Uterus (tissue), 2 donors: ENCODE measurements at regions not wholly inside any gene's neighbourhood (a gene's known extent, or its start where the extent isn't known, plus 50 kb on each side); places are given as distances from the start of the nearest gene placed in this dataset.

Source experiments
- POLR2A ChIP-seq, 2 donors: fragments of 450-650 bp; IDR thresholded peaks; one replicate each; pipeline ENCODE4 v1.6.1; 2016; ENCODE audit warnings: antibody characterized with exemption in 2 of 2, mild to moderate bottlenecking in 1 of 2, moderate library complexity in 1 of 2
- TF ChIP-seq, protein P1 (sequence below), 4 experiments: fragments of 200-600 bp in 2 of 4; fragments of 450-650 bp in 2 of 4; sonication (generic) in 2 of 4; IDR thresholded peaks; one replicate each; pipeline ENCODE4 v1.5.1; 2016 to 2019; ENCODE audit warnings: antibody characterized with exemption in 4 of 4, mild to moderate bottlenecking in 2 of 4, moderate library complexity in 1 of 4

DNA sequence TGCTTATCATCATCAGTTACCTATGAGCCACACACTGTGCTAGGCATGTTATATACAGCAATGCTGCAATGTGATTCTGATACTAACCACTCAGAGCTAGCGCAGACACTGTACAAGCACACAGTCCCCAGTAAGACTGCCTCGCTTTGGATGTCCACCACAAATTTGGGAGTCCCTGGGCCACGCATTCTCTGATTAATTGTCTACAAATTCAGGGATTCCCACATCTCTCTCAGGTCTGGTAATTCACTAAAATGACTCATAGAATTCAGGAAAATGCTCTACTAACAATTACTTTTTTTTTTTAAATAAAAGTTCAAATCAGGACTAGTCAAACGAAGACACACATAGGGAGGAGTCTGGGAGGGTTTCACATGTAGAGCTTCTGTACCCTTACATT lies 652.1 kb upstream of the AADAT start:
- TF ChIP-seq, protein P1, sequence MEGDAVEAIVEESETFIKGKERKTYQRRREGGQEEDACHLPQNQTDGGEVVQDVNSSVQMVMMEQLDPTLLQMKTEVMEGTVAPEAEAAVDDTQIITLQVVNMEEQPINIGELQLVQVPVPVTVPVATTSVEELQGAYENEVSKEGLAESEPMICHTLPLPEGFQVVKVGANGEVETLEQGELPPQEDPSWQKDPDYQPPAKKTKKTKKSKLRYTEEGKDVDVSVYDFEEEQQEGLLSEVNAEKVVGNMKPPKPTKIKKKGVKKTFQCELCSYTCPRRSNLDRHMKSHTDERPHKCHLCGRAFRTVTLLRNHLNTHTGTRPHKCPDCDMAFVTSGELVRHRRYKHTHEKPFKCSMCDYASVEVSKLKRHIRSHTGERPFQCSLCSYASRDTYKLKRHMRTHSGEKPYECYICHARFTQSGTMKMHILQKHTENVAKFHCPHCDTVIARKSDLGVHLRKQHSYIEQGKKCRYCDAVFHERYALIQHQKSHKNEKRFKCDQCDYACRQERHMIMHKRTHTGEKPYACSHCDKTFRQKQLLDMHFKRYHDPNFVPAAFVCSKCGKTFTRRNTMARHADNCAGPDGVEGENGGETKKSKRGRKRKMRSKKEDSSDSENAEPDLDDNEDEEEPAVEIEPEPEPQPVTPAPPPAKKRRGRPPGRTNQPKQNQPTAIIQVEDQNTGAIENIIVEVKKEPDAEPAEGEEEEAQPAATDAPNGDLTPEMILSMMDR (IDR thresholded peaks at IDR 0.05): no peak
- no peak for TF ChIP-seq POLR2A (IDR thresholded peaks at IDR 0.05)
